GM10266 (cell line): ENCODE measurements at regions not wholly inside any gene's neighbourhood (a gene's known extent, or its start where the extent isn't known, plus 50 kb on each side); places are given as distances from the start of the nearest gene placed in this dataset.
"Not testable (repeated sequence)": the region's sequence is repeated elsewhere in the genome, so short reads cannot be mapped to it uniquely, and the experiment has no call there.

ENCODE experiments used
- DNase-seq: peaks from one replicate; pipeline ENCODE4 v3.0.0; 2012; ENCODE audit errors: extremely low spot score
- CTCF ChIP-seq: IDR thresholded peaks from 2 replicates; pipeline ENCODE4 v1.5.1; 2012; ENCODE audit warnings: mild to moderate bottlenecking, low read depth; ENCODE audit not compliant: control insufficient read depth, insufficient read depth; ENCODE audit errors: missing control alignments

- TF ChIP-seq CTCF: no peak
- DNase-seq: no peak
Observed at GRCh38 chr22:22788460-22789037, 99.1 kb upstream of the IGLL5 start.

GRCh38 chr22:22789233-22789921 is 98.2 kb upstream of the IGLL5 start:
- no peak for TF ChIP-seq CTCF
- no peak for DNase-seq

GRCh38 chr22:22789922-22790845 is 97.4 kb upstream of the IGLL5 start:
- no peak for TF ChIP-seq CTCF
- DNase-seq: no peak

- no peak for TF ChIP-seq CTCF
- no peak for DNase-seq
Observed at GRCh38 chr22:22791438-22792181, 96.0 kb upstream of the IGLL5 start.

GRCh38 chr22:22792205-22792786 is 95.3 kb upstream of the IGLL5 start:
- not testable (repeated sequence) for DNase-seq

- DNase-seq: not testable (repeated sequence)
Observed at GRCh38 chr22:22795639-22796038, 92.0 kb upstream of the IGLL5 start.

- DNase-seq: no peak
- TF ChIP-seq CTCF: no peak
Observed at GRCh38 chr22:22796724-22797123, 90.9 kb upstream of the IGLL5 start.
